Lung (tissue), 11 donors: ENCODE measurements at regions not wholly inside any gene's neighbourhood (a gene's known extent, or its start where the extent isn't known, plus 50 kb on each side); places are given as distances from the start of the nearest gene placed in this dataset.

Experiments used
- ATAC-seq: fragments of 200-7000 bp; cut with Tn5 transposase; one replicate; pipeline ENCODE4 v1.9.1; 2020; ENCODE audit warnings: moderate number of reproducible peaks; ENCODE audit not compliant: insufficient read depth, low FRiP score
- DNase-seq, 3 donors: peaks; one replicate each; pipeline ENCODE4 v3.0.0-alpha.2; 2013 to 2017
- H3K27ac ChIP-seq, 2 donors: one replicate each; pipeline ENCODE4 v1.5.1; 2013; ENCODE audit warnings: mild to moderate bottlenecking in 2 of 2, moderate library complexity in 2 of 2, control low read depth in 1 of 2, inconsistent platforms in 1 of 2, low read depth in 1 of 2, low read length in 1 of 2
- H3K27me3 ChIP-seq, 3 donors: one replicate each; pipeline ENCODE4 v1.5.1; 2013; ENCODE audit warnings: low read length in 2 of 3; ENCODE audit not compliant: control insufficient read depth in 3 of 3, insufficient read depth in 3 of 3
- H3K36me3 ChIP-seq, 4 donors: one replicate each; pipeline ENCODE4 v1.5.1; 2013; ENCODE audit warnings: low read length in 4 of 4, mild to moderate bottlenecking in 1 of 4, moderate library complexity in 1 of 4; ENCODE audit not compliant: control insufficient read depth in 4 of 4, insufficient read depth in 4 of 4
- H3K4me1 ChIP-seq, 5 donors: one replicate each; pipeline ENCODE4 v1.5.1; 2013; ENCODE audit warnings: low read length in 5 of 5, mild to moderate bottlenecking in 2 of 5, moderate library complexity in 1 of 5; ENCODE audit not compliant: control insufficient read depth in 5 of 5, insufficient read depth in 5 of 5
- H3K4me3 ChIP-seq: one replicate; pipeline ENCODE4 v1.5.1; 2013; ENCODE audit warnings: mild to moderate bottlenecking, control low read depth, moderate library complexity
- H3K9ac ChIP-seq, 2 donors: one replicate each; pipeline ENCODE4 v1.5.1; 2013; ENCODE audit warnings: low read length in 2 of 2, control low read depth in 1 of 2; ENCODE audit not compliant: insufficient read depth in 1 of 2
- H3K9me3 ChIP-seq, 4 donors: one replicate each; pipeline ENCODE4 v1.5.1; 2013; ENCODE audit warnings: low read length in 3 of 4, mild to moderate bottlenecking in 1 of 4, moderate library complexity in 1 of 4; ENCODE audit not compliant: control insufficient read depth in 4 of 4, insufficient read depth in 3 of 4
- CTCF ChIP-seq: IDR thresholded peaks from 2 replicates; pipeline ENCODE4 v1.5.1; 2012; ENCODE audit warnings: mild to moderate bottlenecking; ENCODE audit errors: control extremely low read depth, extremely low read depth
- WGBS, 2 donors: extraction: QIAGEN DNeasy Blood & Tissue Kit; methylation state at CpG; one replicate each; pipeline ENCODE4 v1.1.7; 2013; 5-methylcytosine and 5-hydroxymethylcytosine counted together
- donor health status: control.
- donor health status: control.
- donor health status: Bipolar disorder and iron deficiency.
- donor health status: healthy.
- donor health status: DM: yes; HTN: yes; CAD: no.

- DNase-seq: no peak
- peaks cover 0 to 6% (median 0%) of the 10 kb centered on the region in 5 donors for H3K4me1 ChIP-seq
Measured at GRCh38 chr18:34542625-34543024, 167.5 kb upstream of the DTNA start.

GRCh38 chr18:34543356-34543755 is 166.7 kb upstream of the DTNA start:
- 81% methylated on average over 1 of the region's 1 CpG for WGBS, 2 donors
- H3K36me3 ChIP-seq: no peaks in the 10 kb centered on the region
- no peak for DNase-seq
- H3K9ac ChIP-seq: no peak overlapping the region
- peaks cover 0 to 2% (median 0%) of the 10 kb centered on the region in 4 donors for H3K9me3 ChIP-seq
- no peaks in the 10 kb centered on the region for H3K27me3 ChIP-seq
- no peak for TF ChIP-seq CTCF
- ATAC-seq: no peak
- H3K27ac ChIP-seq: no peak overlapping the region
- H3K4me3 ChIP-seq: no peak overlapping the region
- peaks cover 0 to 6% (median 0%) of the 10 kb centered on the region in 5 donors for H3K4me1 ChIP-seq

More at GRCh38 chr18:34542625-34543024, 167.5 kb upstream of the DTNA start:
- no peak overlapping the region for H3K27ac ChIP-seq
- no peak for ATAC-seq
- no peak overlapping the region for H3K4me3 ChIP-seq
- peaks cover 0 to 2% (median 0%) of the 10 kb centered on the region in 4 donors for H3K9me3 ChIP-seq
- no peak overlapping the region for H3K9ac ChIP-seq
- TF ChIP-seq CTCF: no peak
- H3K36me3 ChIP-seq: no peaks in the 10 kb centered on the region
- no peaks in the 10 kb centered on the region for H3K27me3 ChIP-seq

- H3K9ac ChIP-seq: no peak overlapping the region
- DNase-seq: no peak
- H3K9me3 ChIP-seq: peaks cover 0 to 2% (median 0%) of the 10 kb centered on the region in 4 donors
- H3K36me3 ChIP-seq: no peaks in the 10 kb centered on the region
- H3K27ac ChIP-seq: no peak overlapping the region
- WGBS, 2 donors: 49 to 73% methylated on average over 1 of the region's 1 CpG
- H3K4me3 ChIP-seq: no peak overlapping the region
- no peak for ATAC-seq
- peaks cover 0 to 9% (median 0%) of the 10 kb centered on the region in 5 donors for H3K4me1 ChIP-seq
- TF ChIP-seq CTCF: no peak
- H3K27me3 ChIP-seq: no peaks in the 10 kb centered on the region
Measured at GRCh38 chr18:34543945-34544344, 166.2 kb upstream of the DTNA start.

GRCh38 chr18:34544930-34545329 is 165.2 kb upstream of the DTNA start:
- H3K9ac ChIP-seq: no peak overlapping the region
- H3K27ac ChIP-seq: no peak overlapping the region
- no peaks in the 10 kb centered on the region for H3K36me3 ChIP-seq
- no peak overlapping the region for H3K4me3 ChIP-seq
- TF ChIP-seq CTCF: no peak
- DNase-seq (no peak), ATAC-seq (no peak)
- WGBS, 2 donors: 71 to 86% methylated on average over 3 of the region's 3 CpGs
- peaks cover 0 to 2% (median 0%) of the 10 kb centered on the region in 4 donors for H3K9me3 ChIP-seq
- H3K4me1 ChIP-seq: peaks cover 0 to 11% (median 0%) of the 10 kb centered on the region in 5 donors
- H3K27me3 ChIP-seq: no peaks in the 10 kb centered on the region
